ENCODE measurements at regions not wholly inside any gene's neighbourhood (a gene's known extent, or its start where the extent isn't known, plus 50 kb on each side); places are given as distances from the start of the nearest gene placed in this dataset.
"Not testable (repeated sequence)": the region's sequence is repeated elsewhere in the genome, so short reads cannot be mapped to it uniquely, and the experiment has no call there.

DNA sequence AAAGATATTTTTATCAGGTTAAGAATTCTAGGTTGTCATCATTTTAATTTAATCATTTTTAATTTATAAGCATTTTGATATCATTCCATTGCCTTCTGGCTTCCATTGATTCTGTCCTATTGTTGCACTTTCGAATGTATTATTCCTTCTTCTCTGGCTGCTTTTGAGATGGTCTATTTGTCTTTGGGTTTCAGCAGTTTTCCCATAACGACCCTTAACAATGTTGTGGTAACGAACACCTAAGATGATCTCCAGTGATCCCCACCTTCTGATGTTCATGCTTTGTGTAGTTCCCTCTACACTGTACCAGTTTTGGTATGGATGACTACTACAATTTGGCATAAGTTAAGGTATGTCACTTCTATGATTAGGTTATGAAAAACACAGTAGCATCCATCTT is 59.9 kb downstream of the MINAR1 start:
- no peak for ATAC-seq (ENCODE audit: low FRiP score)
- no peak for DNase-seq (ENCODE audit: low spot score)
- TF ChIP-seq, protein P1, sequence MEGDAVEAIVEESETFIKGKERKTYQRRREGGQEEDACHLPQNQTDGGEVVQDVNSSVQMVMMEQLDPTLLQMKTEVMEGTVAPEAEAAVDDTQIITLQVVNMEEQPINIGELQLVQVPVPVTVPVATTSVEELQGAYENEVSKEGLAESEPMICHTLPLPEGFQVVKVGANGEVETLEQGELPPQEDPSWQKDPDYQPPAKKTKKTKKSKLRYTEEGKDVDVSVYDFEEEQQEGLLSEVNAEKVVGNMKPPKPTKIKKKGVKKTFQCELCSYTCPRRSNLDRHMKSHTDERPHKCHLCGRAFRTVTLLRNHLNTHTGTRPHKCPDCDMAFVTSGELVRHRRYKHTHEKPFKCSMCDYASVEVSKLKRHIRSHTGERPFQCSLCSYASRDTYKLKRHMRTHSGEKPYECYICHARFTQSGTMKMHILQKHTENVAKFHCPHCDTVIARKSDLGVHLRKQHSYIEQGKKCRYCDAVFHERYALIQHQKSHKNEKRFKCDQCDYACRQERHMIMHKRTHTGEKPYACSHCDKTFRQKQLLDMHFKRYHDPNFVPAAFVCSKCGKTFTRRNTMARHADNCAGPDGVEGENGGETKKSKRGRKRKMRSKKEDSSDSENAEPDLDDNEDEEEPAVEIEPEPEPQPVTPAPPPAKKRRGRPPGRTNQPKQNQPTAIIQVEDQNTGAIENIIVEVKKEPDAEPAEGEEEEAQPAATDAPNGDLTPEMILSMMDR (IDR thresholded peaks at IDR 0.05), result no peak

DNA sequence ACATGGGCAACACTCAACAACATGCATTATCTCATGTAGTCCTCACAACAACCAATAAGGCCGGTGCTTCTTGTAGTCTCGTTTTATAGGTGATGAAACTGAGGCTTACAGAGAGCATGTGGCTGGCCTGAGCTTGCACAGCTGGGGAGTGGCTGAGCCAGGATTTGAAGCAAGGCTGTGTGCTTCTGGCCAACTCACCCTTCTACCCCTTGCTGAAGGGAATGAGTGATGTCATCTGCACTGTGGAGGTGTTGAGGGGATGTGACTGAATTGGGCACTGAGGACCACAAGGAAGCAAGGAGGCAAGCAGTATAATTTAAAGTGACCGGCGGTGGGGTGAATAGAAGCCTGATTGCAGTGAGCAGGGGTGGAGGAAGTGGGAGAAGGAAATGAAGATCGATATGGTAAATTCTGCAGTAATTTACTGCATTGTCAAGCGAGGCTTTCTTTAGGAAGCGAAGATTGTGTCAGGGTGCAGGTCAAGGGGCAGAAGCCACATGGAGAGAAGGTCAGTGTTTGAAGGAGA is 62.3 kb downstream of the MINAR1 start:
- TF ChIP-seq, protein P1 (IDR thresholded peaks at IDR 0.05), result no peak
- ATAC-seq (ENCODE audit: low FRiP score) (no peak), DNase-seq (ENCODE audit: low spot score) (no peak)

DNA sequence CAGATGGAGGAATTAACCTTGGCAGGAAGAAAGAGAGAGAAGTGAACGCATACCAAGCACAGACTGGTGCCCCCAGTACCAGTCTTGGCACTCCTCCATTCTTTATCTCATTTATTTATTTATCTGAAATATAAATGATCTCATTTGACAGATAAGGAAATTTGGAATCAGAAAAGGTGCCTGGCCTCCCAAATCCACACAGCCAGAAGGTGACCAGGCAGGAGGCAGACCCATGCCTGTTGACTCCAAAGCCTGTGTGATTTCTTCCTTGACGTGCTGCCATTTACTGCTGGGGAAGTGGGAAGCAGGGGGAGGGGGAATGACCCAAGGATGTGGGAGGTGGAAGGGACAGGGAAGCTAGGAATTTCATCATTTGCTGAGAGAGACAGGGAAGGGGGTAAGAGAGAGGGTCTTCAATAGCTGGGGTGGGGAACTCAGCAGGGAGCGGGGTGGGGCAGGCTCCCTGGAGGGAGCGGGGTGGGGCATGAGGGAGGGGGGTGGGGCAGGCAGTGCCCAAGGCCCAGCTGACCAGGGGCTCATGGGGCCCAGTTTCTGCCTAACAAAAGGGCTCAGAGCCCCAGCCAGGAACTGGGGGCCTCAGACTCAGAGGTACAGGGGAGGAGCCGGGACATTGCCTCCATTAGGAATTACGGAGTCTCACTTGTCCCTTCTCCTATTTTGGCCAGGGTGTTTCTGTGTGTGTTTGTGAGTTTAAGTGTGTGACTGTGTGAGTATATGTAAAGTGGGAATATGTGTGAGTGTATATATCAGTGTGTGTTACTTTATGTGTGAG is 63.0 kb downstream of the MINAR1 start:
- ATAC-seq (ENCODE audit: low FRiP score), result no peak

DNA sequence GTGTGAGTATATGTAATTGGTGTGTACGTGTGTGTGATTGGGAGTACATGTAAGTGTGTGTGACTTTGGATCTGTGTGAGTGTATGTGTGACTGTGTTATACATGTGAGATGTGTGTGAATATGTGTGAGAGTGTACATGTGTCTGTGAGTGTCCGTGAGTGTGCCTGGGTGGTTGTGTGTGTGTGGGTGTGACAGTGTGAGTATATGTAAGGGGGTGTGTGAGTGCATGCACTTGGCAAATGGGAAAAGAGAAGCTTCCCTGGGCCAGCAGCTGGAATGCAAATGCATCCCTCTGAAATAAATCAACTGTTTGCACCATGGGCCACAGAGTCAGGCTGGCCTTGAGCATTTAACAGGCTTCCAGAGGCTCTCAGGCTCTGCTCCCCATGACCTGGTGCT is 63.6 kb downstream of the MINAR1 start:
- no peak for ATAC-seq (ENCODE audit: low FRiP score)

More for the DNA sequence above, 63.0 kb downstream of the MINAR1 start:
- TF ChIP-seq, protein P1 (IDR thresholded peaks at IDR 0.05), result no peak
- DNase-seq (ENCODE audit: low spot score), result no peak

DNA sequence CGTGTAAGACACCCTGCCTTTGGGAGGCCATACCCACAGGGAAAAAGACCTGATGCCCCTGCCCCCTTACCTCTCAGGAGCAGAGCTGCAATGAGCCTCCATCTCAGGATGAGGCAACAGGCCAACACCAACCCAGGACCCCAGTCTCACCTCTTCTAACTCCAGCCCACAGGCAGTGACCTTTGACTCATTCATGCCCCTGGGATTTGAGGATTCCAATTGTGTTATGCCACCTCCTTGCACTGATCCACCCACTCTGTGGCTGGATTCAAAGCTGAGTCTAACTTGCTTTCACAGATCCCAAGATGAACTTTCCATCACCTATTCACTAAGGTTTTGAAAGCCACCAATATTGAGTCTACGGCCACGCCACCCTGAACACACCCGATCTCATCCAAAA is 64.7 kb downstream of the MINAR1 start:
- ATAC-seq (ENCODE audit: low FRiP score) (no peak), DNase-seq (ENCODE audit: low spot score) (no peak)
- TF ChIP-seq, protein P1 (IDR thresholded peaks at IDR 0.05), result no peak

More for the DNA sequence above, 63.6 kb downstream of the MINAR1 start:
- TF ChIP-seq, protein P1 (IDR thresholded peaks at IDR 0.05), result no peak
- no peak for DNase-seq (ENCODE audit: low spot score)

DNA sequence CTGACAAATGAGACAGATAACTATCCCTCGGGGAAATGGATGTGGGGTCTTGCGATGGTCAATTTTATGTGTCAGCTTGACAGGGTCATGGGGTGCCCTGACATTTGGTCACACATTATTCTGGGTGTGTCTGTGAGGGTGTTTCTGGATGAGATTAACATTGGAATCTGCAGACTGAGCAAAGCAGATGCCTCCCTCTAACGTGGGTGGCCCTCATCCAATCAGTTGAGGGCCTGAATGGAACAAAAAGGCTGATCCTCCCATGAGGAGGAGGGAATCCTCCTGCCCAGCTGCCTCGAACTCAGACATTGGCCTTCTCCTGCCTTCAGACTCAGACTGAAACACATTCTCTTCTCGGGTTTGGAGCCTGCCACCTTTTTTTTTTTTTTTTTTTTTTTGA is 69.0 kb downstream of the MINAR1 start:
- TF ChIP-seq, protein P1 (IDR thresholded peaks at IDR 0.05), result no peak
- DNase-seq (ENCODE audit: low spot score) (no peak), ATAC-seq (ENCODE audit: low FRiP score) (no peak)

DNA sequence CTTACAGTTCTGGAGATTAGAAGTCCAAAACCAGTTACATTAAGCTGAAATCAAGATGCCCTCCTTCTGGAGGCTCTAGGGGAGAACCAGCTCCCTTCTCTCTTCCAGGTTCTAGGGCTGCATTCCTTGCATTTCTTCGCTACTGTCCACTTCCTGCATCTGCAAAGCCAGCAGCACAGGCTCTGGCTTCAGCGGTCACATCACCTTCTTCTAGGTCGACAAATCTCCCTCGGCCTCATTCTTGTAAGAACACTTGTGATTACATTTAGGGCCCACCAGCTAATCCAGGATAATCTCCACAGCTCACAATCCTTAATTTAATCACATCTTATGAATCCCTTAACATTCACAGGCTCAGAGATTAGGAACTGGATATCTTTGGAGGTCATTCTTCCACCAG is 73.8 kb downstream of the MINAR1 start:
- TF ChIP-seq, protein P1 (IDR thresholded peaks at IDR 0.05), result no peak
- DNase-seq (ENCODE audit: low spot score) (no peak), ATAC-seq (ENCODE audit: low FRiP score) (no peak)

DNA sequence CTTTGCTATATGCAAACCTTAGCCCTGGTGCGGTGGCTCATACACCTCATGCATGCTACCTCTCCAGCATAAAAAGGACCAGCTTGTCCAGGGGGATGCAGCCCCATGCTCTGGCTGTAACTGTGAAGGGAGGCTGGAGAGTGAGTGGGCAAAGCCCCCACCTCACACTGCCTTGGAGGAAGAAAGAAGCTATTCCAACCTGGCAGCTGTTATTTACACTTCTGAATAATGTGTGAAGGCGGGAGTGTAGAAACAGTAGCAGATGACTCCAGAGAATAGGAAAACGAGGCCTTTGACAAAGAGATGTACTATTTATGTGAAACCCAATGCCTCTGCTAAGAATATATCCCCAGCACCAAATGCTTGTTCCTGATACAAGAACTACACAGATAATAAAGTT is 80.7 kb downstream of the MINAR1 start:
- not testable (repeated sequence) for ATAC-seq (ENCODE audit: low FRiP score)

More for the DNA sequence above, 80.7 kb downstream of the MINAR1 start:
- not testable (repeated sequence) for DNase-seq (ENCODE audit: low spot score)
